NT2/D1 (cell line): ENCODE measurements at regions not wholly inside any gene's neighbourhood (a gene's known extent, or its start where the extent isn't known, plus 50 kb on each side); places are given as distances from the start of the nearest gene placed in this dataset.
"Not testable (repeated sequence)": the region's sequence is repeated elsewhere in the genome, so short reads cannot be mapped to it uniquely, and the experiment has no call there.

Experiments
- YY1 ChIP-seq: IDR thresholded peaks from 2 replicates; pipeline ENCODE4 v1.6.1; 2011; ENCODE audit not compliant: insufficient read length, insufficient read depth
- ZNF274 ChIP-seq: IDR thresholded peaks from 2 replicates; pipeline ENCODE4 v1.6.1; 2011; ENCODE audit warnings: mild to moderate bottlenecking, low read depth, low read length

- TF ChIP-seq YY1, ZNF274: not testable (repeated sequence)
Observed at GRCh38 chr9:67503728-67504369, 354.9 kb upstream of the ANKRD20A1 start.
